Glomerular visceral epithelial cell (primary cell): ENCODE measurements at regions not wholly inside any gene's neighbourhood (a gene's known extent, or its start where the extent isn't known, plus 50 kb on each side); places are given as distances from the start of the nearest gene placed in this dataset.

Experiments
- DNase-seq: peaks from one replicate; pipeline ENCODE4 v3.0.0-alpha.2; 2016; ENCODE audit errors: extremely low spot score

DNA sequence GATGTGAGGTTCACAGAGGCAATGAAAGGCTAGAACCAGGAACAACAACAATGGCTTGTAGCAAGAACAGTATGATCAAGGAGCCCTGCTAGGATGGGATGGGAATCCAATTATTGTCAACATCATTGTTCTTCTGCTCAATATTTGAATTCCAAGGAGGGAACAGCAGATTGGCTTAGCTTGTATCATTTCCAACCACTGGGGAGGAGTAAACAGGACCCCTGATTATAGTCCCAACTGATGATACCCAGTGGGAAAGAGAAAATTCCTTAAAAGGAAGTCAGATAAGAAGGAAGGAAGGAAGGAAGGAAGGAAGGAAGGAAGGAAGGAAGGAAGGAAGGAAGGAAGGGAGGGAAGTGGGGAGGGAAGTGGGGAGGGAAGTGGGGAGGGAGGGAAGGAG lies 69.5 kb upstream of the ZC3H12C start:
- no peak for DNase-seq

DNA sequence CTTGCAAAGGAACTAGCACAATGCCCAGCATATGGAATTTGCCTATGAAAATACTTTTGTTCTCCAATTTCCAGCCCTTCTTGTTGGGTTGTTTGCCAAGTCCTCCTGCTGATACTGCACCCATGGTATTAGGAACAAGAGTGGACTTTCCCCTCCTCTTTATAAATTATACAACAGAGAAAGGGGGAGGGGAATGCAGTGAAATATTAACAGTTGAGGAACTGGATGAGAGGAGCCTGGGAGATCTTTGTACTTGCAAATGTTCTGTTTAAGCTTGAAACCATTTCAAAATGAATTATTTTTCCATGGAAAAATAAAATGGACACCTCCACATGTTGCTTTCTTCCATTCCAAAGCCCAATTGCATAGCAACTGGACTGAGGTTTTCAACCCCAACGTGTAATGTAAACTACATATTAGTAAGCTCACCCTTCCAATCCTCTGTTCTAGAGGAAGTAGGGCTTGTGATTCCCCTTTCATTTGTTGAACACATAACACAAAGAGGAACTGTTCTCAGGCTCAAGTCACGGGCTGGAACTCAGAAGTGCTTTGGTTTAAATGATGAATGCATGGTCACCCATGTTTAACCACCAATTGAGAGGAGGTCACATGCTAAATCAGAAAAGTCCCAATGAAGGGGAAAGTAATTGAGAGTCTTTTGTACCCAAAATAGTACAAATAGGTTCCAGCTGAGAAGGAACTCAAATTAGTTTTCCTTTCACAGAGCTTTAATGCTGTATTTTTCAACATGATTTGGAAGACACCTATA lies 66.2 kb upstream of the ZC3H12C start:
- DNase-seq = no peak

DNA sequence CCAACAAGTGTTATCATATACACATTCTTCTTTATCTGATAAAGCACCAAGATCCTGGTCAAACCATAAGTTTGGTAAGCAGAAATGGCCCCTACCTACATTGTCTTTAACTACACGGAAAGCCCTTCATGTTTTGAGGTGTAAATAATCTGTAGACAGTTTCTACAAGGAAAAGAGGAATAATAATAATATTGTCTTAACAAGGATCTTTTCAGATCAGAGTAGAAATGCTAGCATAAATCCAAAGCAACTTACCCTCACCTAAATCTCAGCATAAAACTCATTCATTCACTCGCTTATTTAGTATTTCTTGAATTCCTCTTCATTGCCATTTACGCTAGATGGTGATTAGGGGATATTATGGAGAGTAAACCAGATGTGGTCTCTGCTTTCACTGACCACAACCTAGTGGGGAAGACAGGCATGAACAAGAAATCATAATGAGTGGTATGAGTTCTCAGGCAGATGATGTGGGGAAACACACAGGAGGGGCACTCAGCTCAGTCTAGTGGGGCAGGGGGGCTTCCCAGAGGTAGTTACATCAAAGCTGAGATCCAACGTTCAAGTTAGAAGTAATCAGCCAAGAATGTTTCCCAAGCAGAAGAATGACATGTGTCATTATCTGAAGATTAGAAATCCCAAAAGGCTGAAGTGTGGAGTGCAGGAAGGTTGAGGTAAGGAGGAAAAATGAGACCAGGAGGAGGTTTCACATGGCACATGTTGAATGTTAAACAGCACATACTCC lies 65.4 kb upstream of the ZC3H12C start:
- DNase-seq = no peak

DNA sequence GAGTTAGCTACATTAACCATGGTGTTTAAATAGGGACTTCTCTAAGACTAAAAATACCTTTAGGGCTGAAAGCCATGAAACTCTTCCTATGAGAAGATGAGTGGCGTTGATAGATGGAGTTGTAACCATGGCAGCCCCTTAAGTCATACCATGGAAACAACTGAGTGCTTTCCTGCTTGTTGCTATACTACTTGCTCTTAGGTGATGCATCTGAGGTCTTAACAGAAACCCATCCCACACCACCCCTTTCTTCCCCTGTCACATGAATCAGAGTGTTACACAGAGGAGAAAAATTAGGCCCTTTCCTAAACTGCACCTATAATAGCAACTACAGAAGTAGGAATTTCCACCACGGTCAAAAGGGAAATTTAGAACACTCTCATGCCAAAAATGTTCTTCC lies 64.3 kb upstream of the ZC3H12C start:
- no peak for DNase-seq

DNA sequence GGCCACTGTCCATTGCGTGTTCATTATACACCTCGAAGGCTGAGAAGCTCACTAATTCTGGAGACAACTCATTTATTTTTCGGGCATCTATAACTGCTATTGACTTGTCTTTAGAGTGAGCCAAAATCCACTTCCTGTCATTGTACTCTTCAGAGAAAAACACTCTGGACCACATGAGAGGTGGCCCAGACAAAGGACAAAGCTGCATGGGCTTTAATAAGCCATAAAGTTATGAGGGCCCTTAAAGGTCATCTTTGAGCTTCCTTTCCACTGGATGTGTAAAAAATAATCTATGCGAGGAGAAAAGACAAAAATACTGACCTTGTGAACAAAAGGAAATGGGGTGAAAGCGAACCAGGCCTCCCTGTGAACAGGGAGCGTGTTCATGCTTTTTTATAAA lies 63.5 kb upstream of the ZC3H12C start:
- no peak for DNase-seq

DNA sequence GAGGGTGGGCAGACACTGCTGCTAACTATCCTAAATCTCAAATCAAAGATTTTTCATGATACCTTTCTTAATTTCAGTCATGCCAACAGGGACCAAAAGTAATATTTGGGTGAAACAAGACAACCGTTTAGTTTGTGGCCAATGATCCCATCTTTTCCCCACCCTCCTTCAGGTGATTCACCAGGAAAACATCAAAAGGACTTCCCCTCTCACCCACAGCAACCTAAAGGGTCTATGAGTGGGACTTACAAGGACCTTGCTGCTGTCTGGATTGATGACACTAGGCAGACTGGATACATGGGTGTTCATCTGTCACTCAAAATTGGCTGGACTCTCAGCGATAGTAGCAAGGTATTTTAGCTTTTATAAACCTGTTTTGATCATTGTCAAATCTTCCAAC lies 62.0 kb upstream of the ZC3H12C start:
- peak; percentile 1 for DNase-seq

DNA sequence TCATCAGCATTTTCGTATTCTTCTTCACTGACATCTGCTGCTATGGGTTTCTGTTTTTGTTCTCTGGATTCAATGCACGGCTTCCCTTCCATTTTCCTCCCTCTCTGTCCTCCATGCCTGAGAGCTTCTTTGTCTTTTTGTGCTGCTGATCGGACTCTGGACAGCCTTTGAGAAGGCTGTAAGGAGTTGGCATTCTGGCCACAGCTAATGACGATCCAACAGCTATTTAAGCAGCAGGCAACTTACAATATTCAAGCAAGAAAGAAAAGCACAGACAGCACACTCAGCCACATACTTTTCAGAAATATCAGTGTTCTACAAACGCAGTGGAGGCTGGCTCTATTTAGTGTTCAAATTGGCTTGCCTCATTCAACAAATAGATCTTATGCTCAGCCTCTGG lies 60.9 kb upstream of the ZC3H12C start:
- no peak for DNase-seq

DNA sequence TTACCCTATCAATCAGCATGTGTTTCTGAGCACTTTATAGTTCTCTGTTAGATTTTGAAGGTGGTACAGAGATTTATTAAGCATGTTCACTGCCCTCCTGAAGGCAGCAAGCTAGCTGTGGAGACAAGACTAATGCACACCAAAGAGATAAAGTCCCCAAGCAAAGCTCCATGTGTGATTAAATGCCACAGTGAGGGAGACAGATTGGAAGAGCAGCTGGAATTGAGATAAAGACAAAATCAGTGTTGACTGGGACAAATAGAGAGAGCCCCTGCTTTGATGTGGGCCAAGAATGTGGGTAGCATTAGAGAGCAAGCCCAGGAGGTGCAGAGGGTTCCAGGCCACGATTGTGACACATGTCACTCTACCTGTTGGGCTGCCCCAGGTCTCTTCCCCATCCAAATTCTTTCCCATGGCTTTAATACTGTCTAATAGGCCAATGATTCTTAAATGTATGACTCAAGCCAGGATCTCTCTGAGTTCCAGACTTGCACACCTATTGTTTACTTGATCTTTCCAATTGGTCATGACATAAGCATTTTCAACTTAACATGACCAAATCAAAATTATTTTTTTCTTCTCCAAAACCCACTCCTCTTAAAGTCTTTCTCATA lies 60.1 kb upstream of the ZC3H12C start:
- no peak for DNase-seq

DNA sequence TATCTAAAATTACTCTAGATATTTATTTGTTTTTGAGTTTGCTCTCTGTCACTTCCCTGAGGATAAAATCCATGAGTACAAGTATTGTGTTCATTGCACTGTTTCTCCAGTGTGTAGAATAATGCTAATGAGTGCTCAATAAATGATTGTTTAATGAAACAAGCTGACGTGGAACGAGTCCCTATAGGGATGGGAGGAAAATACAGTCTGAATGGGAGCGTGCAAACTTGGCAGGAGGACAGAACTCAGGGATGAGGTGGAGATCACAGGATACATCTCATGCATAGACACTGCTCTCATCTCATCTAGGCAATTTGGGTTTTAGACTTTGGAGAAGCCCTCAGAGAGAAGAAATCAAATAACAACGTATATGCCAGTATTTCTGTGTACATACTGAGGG lies 58.4 kb upstream of the ZC3H12C start:
- no peak for DNase-seq

DNA sequence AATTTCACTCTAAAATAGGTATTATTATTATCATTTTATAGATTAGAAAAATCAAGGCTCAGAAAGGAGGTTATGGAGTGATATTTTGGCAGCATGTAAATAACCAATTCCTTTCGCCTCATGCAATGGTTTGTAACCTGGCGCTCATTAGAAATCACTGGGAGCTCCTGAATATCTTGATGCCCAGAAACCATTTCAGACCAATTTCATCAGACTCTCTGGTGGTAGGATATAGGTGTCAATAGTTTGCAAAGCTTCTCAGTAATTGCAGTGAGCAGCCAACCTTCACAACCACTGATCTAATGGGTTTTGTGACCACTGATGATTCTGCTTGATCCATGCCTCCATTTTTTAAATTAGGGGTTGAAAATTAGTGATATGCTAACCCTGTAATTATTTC lies 57.8 kb upstream of the ZC3H12C start:
- DNase-seq = no peak

DNA sequence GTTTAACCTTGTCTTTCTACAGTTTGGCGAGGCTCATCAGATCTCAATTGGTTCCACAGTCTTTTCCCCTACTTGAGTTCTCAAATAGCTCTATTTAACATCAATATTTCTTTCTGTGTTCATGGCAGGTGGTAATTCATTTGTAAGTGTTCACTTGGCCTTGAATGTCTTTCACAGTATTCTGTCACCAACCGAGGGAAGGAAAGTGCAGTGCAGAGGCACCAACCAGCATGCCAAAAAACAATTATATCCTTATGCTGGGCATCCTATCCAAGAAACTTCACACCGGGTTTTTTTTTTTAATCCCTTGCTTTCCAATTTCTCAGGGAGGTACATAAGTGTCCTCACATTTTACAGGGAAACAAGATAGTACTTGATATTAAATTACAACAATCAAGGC lies 55.0 kb upstream of the ZC3H12C start:
- no peak for DNase-seq
